Breast epithelium (tissue), 3 donors: ENCODE measurements at regions not wholly inside any gene's neighbourhood (a gene's known extent, or its start where the extent isn't known, plus 50 kb on each side); places are given as distances from the start of the nearest gene placed in this dataset.

ENCODE experiments used
- CTCF ChIP-seq, 3 donors: fragments of 450-650 bp; IDR thresholded peaks; one replicate each; pipeline ENCODE4 v1.5.1; 2016 to 2017; ENCODE audit warnings: antibody characterized with exemption in 3 of 3, mild to moderate bottlenecking in 3 of 3, moderate library complexity in 3 of 3
- POLR2A ChIP-seq: fragments of 450-650 bp; IDR thresholded peaks from one replicate; pipeline ENCODE4 v1.6.1; 2016; ENCODE audit warnings: antibody characterized with exemption, mild to moderate bottlenecking, moderate library complexity
- POLR2AphosphoS5 ChIP-seq, 3 donors: sonication (generic); formaldehyde crosslinking; IDR thresholded peaks; one replicate each; pipeline ENCODE4 v1.6.1; 2017; ENCODE audit warnings: antibody characterized with exemption in 3 of 3

DNA sequence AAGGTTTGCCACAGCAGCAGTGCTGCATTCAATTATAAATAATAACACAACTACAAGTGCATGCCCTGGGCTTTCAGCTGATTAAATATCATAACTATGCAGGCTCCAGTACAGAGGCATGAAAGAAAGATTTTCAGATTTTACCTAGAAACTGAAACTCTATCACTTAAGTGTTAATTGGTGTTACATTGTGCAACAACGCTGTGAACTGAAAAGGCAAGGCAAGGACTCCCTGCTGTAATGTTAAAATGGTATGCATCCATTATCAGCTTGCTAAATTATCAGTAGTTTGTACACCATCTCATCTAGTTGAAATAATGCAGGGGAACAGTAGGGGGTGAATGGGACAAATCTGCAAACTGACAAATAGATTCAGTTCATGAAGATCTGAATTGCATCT, 976.7 kb upstream of the MANEA start:
- TF ChIP-seq POLR2A = no peak
- no peak for TF ChIP-seq CTCF (IDR thresholded peaks at IDR 0.05)
- TF ChIP-seq POLR2AphosphoS5 (IDR thresholded peaks at IDR 0.05) = no peak
